ENCODE measurements at regions not wholly inside any gene's neighbourhood (a gene's known extent, or its start where the extent isn't known, plus 50 kb on each side); places are given as distances from the start of the nearest gene placed in this dataset.

GRCh38 chr14:38145142-38145541 lies 62.6 kb upstream of the SSTR1 start:
- TF ChIP-seq POLR2AphosphoS5 (IDR thresholded peaks at IDR 0.05; ENCODE audit: low read depth, low read length), result no peak
- no peak for TF ChIP-seq POLR2A (IDR thresholded peaks at IDR 0.05; ENCODE audit: low read depth, low read length)
- no peak for TF ChIP-seq TAF1 (IDR thresholded peaks at IDR 0.05; ENCODE audit: borderline replicate concordance, low read depth, low read length)
